GM18868 (cell line): ENCODE measurements at regions not wholly inside any gene's neighbourhood (a gene's known extent, or its start where the extent isn't known, plus 50 kb on each side); places are given as distances from the start of the nearest gene placed in this dataset.
"Not testable (repeated sequence)": the region's sequence is repeated elsewhere in the genome, so short reads cannot be mapped to it uniquely, and the experiment has no call there.

Source experiments
- ATAC-seq: cut with Tn5 transposase; IDR thresholded peaks from one replicate; pipeline ENCODE4 v1.9.1; 2021; ENCODE audit warnings: mild to moderate bottlenecking, moderate library complexity; ENCODE audit not compliant: unreplicated experiment

- not testable (repeated sequence) for ATAC-seq
Observed at GRCh38 chrY:13627323-13627722, 76.4 kb upstream of the TMSB4Y start.

GRCh38 chrY:13615943-13616304 is 87.8 kb upstream of the TMSB4Y start:
- ATAC-seq: peak; percentile 60

GRCh38 chrY:13615301-13615942 is 88.3 kb upstream of the TMSB4Y start:
- ATAC-seq: peak; percentile 46

- ATAC-seq: no peak
Observed at GRCh38 chrY:13612916-13613315, 90.8 kb upstream of the TMSB4Y start.

GRCh38 chrY:13611965-13612364 is 91.7 kb upstream of the TMSB4Y start:
- ATAC-seq: no peak

GRCh38 chrY:13592450-13592849 is 111.2 kb upstream of the TMSB4Y start:
- ATAC-seq: no peak

GRCh38 chrY:13570931-13571330 is 91.1 kb upstream of the UTY start:
- not testable (repeated sequence) for ATAC-seq

GRCh38 chrY:13567186-13567585 is 87.4 kb upstream of the UTY start:
- no peak for ATAC-seq

- ATAC-seq: no peak
Observed at GRCh38 chrY:13554949-13555348, 75.1 kb upstream of the UTY start.

- peak; percentile 63 for ATAC-seq
Observed at GRCh38 chrY:13552393-13553116, 72.7 kb upstream of the UTY start.

GRCh38 chrY:13551246-13551645 is 71.4 kb upstream of the UTY start:
- no peak for ATAC-seq

GRCh38 chrY:13544491-13544890 is 64.7 kb upstream of the UTY start:
- ATAC-seq: no peak

- ATAC-seq: peak; percentile 67
Observed at GRCh38 chrY:13537919-13538318, 58.1 kb upstream of the UTY start.
